PC-9 (cell line): ENCODE measurements at regions not wholly inside any gene's neighbourhood (a gene's known extent, or its start where the extent isn't known, plus 50 kb on each side); places are given as distances from the start of the nearest gene placed in this dataset.
A peak's percentile ranks its signal among the peaks of the same experiment; 100 is the strongest.

Experiments used
- BruUV-seq: library from RNA; stranded (reverse); fragments of 400-500 nt; replicated peaks from 2 replicates; lab custom pipeline; 2021; lab: Mats Ljungman, UMichigan
- CTCF ChIA-PET: fragments of 300-600 bp; sonication (Branson Sonifier 250); formaldehyde crosslinking; loops from one replicate; lab custom pipeline; 2022; ENCODE audit warnings: antibody characterized with exemption; lab: Charles Lee
- POLR2A ChIA-PET: fragments of 300-600 bp; sonication (Branson Sonifier 250); formaldehyde crosslinking; loops from one replicate; lab custom pipeline; 2022; ENCODE audit warnings: antibody characterized with exemption; ENCODE audit not compliant: unreplicated experiment; lab: Charles Lee
- DNase-seq, 2 experiments: peaks; one replicate each; pipeline versions ENCODE4 v3.0.0 to v3.0.0-alpha.2; 2015 to 2022; ENCODE audit warnings: mixed read lengths in 1 of 2
- H2AFZ ChIP-seq: fragments of 200-600 bp; sonication (generic); 2 replicates; pipeline ENCODE4 v1.8.1; 2017; ENCODE audit warnings: antibody characterized with exemption
- H3F3A ChIP-seq: fragments of 200-600 bp; sonication (generic); 2 replicates; pipeline ENCODE4 v1.8.1; 2017; ENCODE audit warnings: antibody characterized with exemption, mild to moderate bottlenecking, low read depth; ENCODE audit not compliant: insufficient read depth
- H3K27ac ChIP-seq: fragments of 200-600 bp; sonication (generic); 2 replicates; pipeline ENCODE4 v1.6.1; 2016; ENCODE audit warnings: mixed run types
- H3K27me3 ChIP-seq: fragments of 200-600 bp; sonication (generic); 2 replicates; pipeline ENCODE4 v1.6.1; 2016; ENCODE audit warnings: low read depth, mixed run types; ENCODE audit not compliant: insufficient read depth
- H3K36me3 ChIP-seq: fragments of 200-600 bp; sonication (generic); 2 replicates; pipeline ENCODE4 v1.6.1; 2016; ENCODE audit warnings: low read depth, mixed run types
- H3K4me1 ChIP-seq: fragments of 200-600 bp; sonication (generic); replicated peaks from 2 replicates; pipeline ENCODE4 v1.6.1; 2016; ENCODE audit warnings: mixed run types; ENCODE audit not compliant: insufficient read depth
- H3K4me2 ChIP-seq: fragments of 200-600 bp; sonication (generic); 2 replicates; pipeline ENCODE4 v1.6.1; 2017; ENCODE audit warnings: mixed run types
- H3K4me3 ChIP-seq: fragments of 200-600 bp; sonication (generic); 2 replicates; pipeline ENCODE4 v1.6.1; 2016; ENCODE audit warnings: mixed run types
- H3K79me2 ChIP-seq: fragments of 200-600 bp; sonication (generic); 2 replicates; pipeline ENCODE4 v1.6.1; 2017; ENCODE audit warnings: low read depth, mixed run types
- H3K9me2 ChIP-seq: fragments of 200-600 bp; sonication (generic); 2 replicates; pipeline ENCODE4 v1.8.1; 2017; ENCODE audit warnings: mild to moderate bottlenecking; ENCODE audit not compliant: insufficient read depth
- H3K9me3 ChIP-seq: fragments of 200-600 bp; sonication (generic); 2 replicates; pipeline ENCODE4 v1.8.1; 2016; ENCODE audit warnings: low read depth; ENCODE audit not compliant: insufficient read depth
- H4K20me1 ChIP-seq: fragments of 200-600 bp; sonication (generic); 2 replicates; pipeline ENCODE4 v1.8.1; 2017; ENCODE audit not compliant: insufficient read depth
- CTCF ChIP-seq: fragments of 200-600 bp; sonication (generic); conservative IDR thresholded peaks from 2 replicates; pipeline ENCODE4 v1.6.1; 2017; ENCODE audit warnings: mixed run types, antibody characterized with exemption, mild to moderate bottlenecking, moderate library complexity
- EZH2 ChIP-seq: fragments of 200-600 bp; sonication (generic); IDR thresholded peaks from 2 replicates; pipeline ENCODE4 v1.8.0; 2017; ENCODE audit warnings: antibody characterized with exemption, low read depth
- intact Hi-C: fragments of 100-400 bp; cut with micrococcal nuclease; formaldehyde crosslinking; loops from one replicate; pipeline ENCODE4 v1.10.0; 2022; ENCODE audit not compliant: unreplicated experiment

- H3K4me3 ChIP-seq = no peak overlapping the region
- TF ChIP-seq CTCF (peak; percentile 63), EZH2 (no peak)
- H3K9me3 ChIP-seq = no peaks in the 10 kb centered on the region
- CTCF ChIA-PET = interaction anchor here (0.5 to 1.6 kb wide), 3 partner anchors 65 to 404 kb away, joined by 5 to 6 read pairs (median 5); no protein-coding TSS in a partner anchor
- no peak overlapping the region for H2AFZ ChIP-seq
- peak overlapping the region; percentile 34; the same call in 1 of the 2 replicates for H3K4me2 ChIP-seq
- DNase-seq = peak in 1 of 2 experiments; percentile 58
- H3K79me2 ChIP-seq = no peaks in the 10 kb centered on the region
- no peaks in the 10 kb centered on the region for H3F3A ChIP-seq
- H3K27ac ChIP-seq = no peak overlapping the region
- intact Hi-C loops = no loop called here
- no peaks in the 10 kb centered on the region for H3K4me1 ChIP-seq
- POLR2A ChIA-PET = interaction anchor here (0.6 kb wide), 1 partner anchor 1139 kb away, joined by 3 read pairs; no protein-coding TSS in a partner anchor
- no peaks in the 10 kb centered on the region for H3K9me2 ChIP-seq
- no peaks in the 10 kb centered on the region for H3K36me3 ChIP-seq
- no peaks in the 10 kb centered on the region for H3K27me3 ChIP-seq
- H4K20me1 ChIP-seq = no peaks in the 10 kb centered on the region
- no TSS peak for BruUV-seq
Observed at GRCh38 chr2:191758518-191759507, 80.9 kb downstream of the NABP1 start.

GRCh38 chr2:191759680-191760079 is 81.7 kb downstream of the NABP1 start:
- Histone ChIP-seq H3K4me3 (no peak overlapping the region), H2AFZ (no peak overlapping the region), H3K4me2 (no peak overlapping the region), H3K79me2 (no peaks in the 10 kb centered on the region), H3K9me2 (no peaks in the 10 kb centered on the region), H3K27me3 (no peaks in the 10 kb centered on the region), H3K36me3 (no peaks in the 10 kb centered on the region), H3K9me3 (no peaks in the 10 kb centered on the region), H3F3A (no peaks in the 10 kb centered on the region), H3K27ac (no peak overlapping the region), H4K20me1 (no peaks in the 10 kb centered on the region), H3K4me1 (no peaks in the 10 kb centered on the region)
- intact Hi-C loops = no loop called here
- TF ChIP-seq EZH2 (no peak), CTCF (no peak)
- no peak for DNase-seq
- no TSS peak for BruUV-seq
- POLR2A ChIA-PET = no interaction called here
- CTCF ChIA-PET = interaction anchor here (1.6 kb wide), 1 partner anchor 403 kb away, joined by 6 read pairs; no protein-coding TSS in a partner anchor

GRCh38 chr2:191760655-191761262 is 82.8 kb downstream of the NABP1 start:
- Histone ChIP-seq H3K4me1 (no peaks in the 10 kb centered on the region), H3K9me3 (no peaks in the 10 kb centered on the region), H3K27me3 (no peaks in the 10 kb centered on the region), H3F3A (no peaks in the 10 kb centered on the region), H3K4me3 (no peak overlapping the region), H3K4me2 (no peak overlapping the region), H3K36me3 (no peaks in the 10 kb centered on the region), H3K79me2 (no peaks in the 10 kb centered on the region), H4K20me1 (no peaks in the 10 kb centered on the region), H3K9me2 (no peaks in the 10 kb centered on the region), H2AFZ (no peak overlapping the region), H3K27ac (no peak overlapping the region)
- intact Hi-C loops = no loop called here
- ChIA-PET POLR2A (no interaction called here), CTCF (no interaction called here)
- DNase-seq = no peak
- BruUV-seq = no TSS peak
- TF ChIP-seq CTCF = no peak
- TF ChIP-seq EZH2 = no peak
